Naive B cell (primary cell): ENCODE measurements at regions not wholly inside any gene's neighbourhood (a gene's known extent, or its start where the extent isn't known, plus 50 kb on each side); places are given as distances from the start of the nearest gene placed in this dataset.
A peak's percentile ranks its signal among the peaks of the same experiment; 100 is the strongest.
"Not testable (repeated sequence)": the region's sequence is repeated elsewhere in the genome, so short reads cannot be mapped to it uniquely, and the experiment has no call there.

ENCODE experiments used
- ATAC-seq, 2 donors: fragments of 150-1000 bp; cut with Tn5 transposase; 2 replicates each; pipeline ENCODE4 v1.10.0; 2021; ENCODE audit warnings: low read depth in 2 of 2, mild to moderate bottlenecking in 2 of 2, moderate library complexity in 2 of 2
- DNase-seq: peaks from one replicate; pipeline ENCODE4 v3.0.0; 2022
- H3K27ac Mint-ChIP-seq, 6 donors: one replicate each; pipeline ENCODE4 v1.8.0; 2020 to 2022; ENCODE audit warnings: mild to moderate bottlenecking in 6 of 6, mixed read lengths in 6 of 6, moderate library complexity in 5 of 6, inconsistent platforms in 2 of 6
- H3K27me3 Mint-ChIP-seq, 3 donors: one replicate each; pipeline ENCODE4 v1.8.0; 2021 to 2022; ENCODE audit warnings: mixed read lengths in 3 of 3, mild to moderate bottlenecking in 1 of 3
- H3K36me3 Mint-ChIP-seq, 2 donors: one replicate each; pipeline ENCODE4 v1.8.0; 2020 to 2022; ENCODE audit warnings: mixed read lengths in 2 of 2, inconsistent platforms in 1 of 2, mild to moderate bottlenecking in 1 of 2
- H3K4me1 Mint-ChIP-seq, 3 donors: one replicate each; pipeline ENCODE4 v1.8.0; 2020 to 2022; ENCODE audit warnings: mixed read lengths in 3 of 3, inconsistent platforms in 1 of 3, mild to moderate bottlenecking in 1 of 3, moderate library complexity in 1 of 3
- H3K4me3 Mint-ChIP-seq, 8 donors: one replicate each; pipeline ENCODE4 v1.8.0; 2020 to 2022; ENCODE audit warnings: mild to moderate bottlenecking in 8 of 8, mixed read lengths in 8 of 8, moderate library complexity in 8 of 8, inconsistent platforms in 2 of 8
- H3K9me3 Mint-ChIP-seq, 7 donors: one replicate each; pipeline ENCODE4 v1.8.0; 2020 to 2022; ENCODE audit warnings: mixed read lengths in 7 of 7, mild to moderate bottlenecking in 5 of 7, inconsistent platforms in 2 of 7, moderate library complexity in 1 of 7

DNA sequence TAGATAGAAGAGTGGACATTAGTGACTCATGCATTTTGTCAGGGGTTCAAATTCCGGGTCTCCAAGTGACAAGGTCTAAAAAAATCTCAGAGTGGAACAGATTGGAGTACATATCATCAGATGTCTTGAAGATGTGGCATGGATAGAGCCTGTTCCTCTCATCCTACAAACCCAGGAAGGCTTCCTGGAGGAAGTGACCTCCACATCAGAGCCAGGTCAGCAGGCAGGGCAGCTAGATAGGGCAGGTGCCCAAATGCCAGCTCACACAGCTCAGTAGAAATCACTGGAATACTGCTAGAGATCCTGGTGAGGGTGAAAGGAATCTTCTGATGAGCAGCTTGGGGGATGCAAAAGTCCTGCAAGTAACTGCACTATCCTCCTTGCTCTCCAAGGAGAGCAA is 196.6 kb upstream of the SDK2 start:
- ATAC-seq (no peak), DNase-seq (no peak)
- H3K36me3 Mint-ChIP-seq = peaks cover 0 to 9% of the 10 kb centered on the region in 2 donors
- no peaks in the 10 kb centered on the region for H3K4me1 Mint-ChIP-seq
- H3K27ac Mint-ChIP-seq = no peak overlapping the region
- peaks cover 13 to 42% (median 22%) of the 10 kb centered on the region in 3 donors for H3K27me3 Mint-ChIP-seq
- H3K9me3 Mint-ChIP-seq = peaks cover 6 to 19% (median 10%) of the 10 kb centered on the region in 7 donors
- H3K4me3 Mint-ChIP-seq = no peak overlapping the region

DNA sequence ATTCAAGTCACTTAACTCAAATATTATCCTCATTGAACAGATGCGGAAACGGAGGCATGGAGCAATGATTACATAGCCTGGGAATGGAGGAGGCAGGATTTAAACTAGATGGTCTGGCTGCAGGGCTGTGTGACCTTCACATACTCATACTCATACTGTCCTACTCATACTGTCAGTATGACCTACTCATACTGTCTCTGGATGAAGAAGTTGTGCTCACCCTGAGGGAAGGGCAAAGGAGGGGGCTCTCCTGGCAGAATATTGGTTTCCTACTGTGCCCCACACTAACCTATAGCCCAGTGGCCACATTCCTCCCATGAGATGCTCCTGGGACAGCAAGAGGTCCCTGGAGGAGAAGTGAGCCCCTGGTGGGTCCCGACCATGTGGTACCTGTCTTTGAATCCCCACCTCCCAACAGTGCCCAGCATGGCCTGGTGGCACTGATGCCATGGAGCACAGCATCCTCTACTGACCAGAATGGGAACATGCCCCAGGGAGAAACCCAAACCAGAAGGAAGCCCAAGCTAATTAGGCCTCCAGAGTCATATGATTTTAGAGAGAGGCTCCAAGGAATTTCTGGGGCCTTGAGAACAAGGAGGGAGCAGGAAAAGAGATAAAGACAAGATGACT is 197.3 kb upstream of the SDK2 start:
- H3K4me1 Mint-ChIP-seq = no peaks in the 10 kb centered on the region
- peaks cover 0 to 7% of the 10 kb centered on the region in 2 donors for H3K36me3 Mint-ChIP-seq
- DNase-seq = no peak
- H3K4me3 Mint-ChIP-seq = no peak overlapping the region
- H3K27me3 Mint-ChIP-seq = peaks cover 16 to 36% (median 19%) of the 10 kb centered on the region in 3 donors
- H3K9me3 Mint-ChIP-seq = peaks cover 4 to 14% (median 8%) of the 10 kb centered on the region in 7 donors
- peak overlapping the region in 1 of 6 donors; percentile 34 for H3K27ac Mint-ChIP-seq
- no peak for ATAC-seq

DNA sequence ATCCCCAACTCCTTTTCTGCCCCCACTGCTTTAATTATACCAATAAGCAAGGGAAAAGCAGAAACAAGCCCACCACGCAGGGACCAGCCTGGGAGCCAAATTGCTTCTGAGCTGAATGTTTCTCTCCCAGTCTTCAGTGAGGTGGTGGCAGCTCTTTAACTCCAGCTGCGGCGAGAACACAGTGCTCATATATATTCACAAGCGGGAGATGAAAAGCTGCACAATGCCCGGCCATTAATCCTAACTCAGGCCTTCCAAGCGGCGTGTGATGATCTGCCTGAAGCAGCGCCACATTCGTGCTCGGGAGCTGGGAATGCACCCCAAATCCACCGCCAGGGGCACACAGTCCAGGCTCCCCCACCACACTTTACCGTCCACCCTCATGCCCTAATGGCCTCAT is 203.7 kb upstream of the SDK2 start:
- Mint-ChIP-seq H3K4me1 (no peaks in the 10 kb centered on the region), H3K9me3 (no peaks in the 10 kb centered on the region), H3K27ac (no peak overlapping the region), H3K4me3 (no peak overlapping the region), H3K27me3 (peaks cover 5 to 14% (median 13%) of the 10 kb centered on the region in 3 donors), H3K36me3 (no peaks in the 10 kb centered on the region)
- ATAC-seq (no peak), DNase-seq (no peak)

DNA sequence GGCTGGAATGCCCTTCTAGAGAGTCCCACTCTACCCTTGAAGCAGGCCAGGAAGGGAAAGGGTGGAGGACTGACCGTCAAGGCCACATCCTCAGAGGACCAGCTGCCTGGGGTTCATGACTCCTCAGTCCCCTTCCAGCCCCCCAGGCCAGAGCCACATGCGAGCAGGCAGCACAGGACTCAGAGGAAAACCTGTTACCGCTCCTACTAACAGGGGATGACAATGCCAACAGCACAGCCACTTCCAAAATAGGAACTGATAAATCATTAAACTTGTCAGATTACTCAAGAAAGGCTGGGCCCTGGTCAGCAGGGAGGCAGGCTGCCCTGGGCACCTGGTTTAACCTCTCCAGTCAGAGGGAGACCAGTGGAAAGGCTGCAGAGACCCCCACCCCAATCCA is 206.2 kb upstream of the SDK2 start:
- H3K27me3 Mint-ChIP-seq = peaks cover 5 to 22% (median 11%) of the 10 kb centered on the region in 3 donors
- no peak overlapping the region for H3K27ac Mint-ChIP-seq
- H3K4me1 Mint-ChIP-seq = no peaks in the 10 kb centered on the region
- no peak overlapping the region for H3K4me3 Mint-ChIP-seq
- no peaks in the 10 kb centered on the region for H3K36me3 Mint-ChIP-seq
- DNase-seq (no peak), ATAC-seq (no peak)
- peaks cover 0 to 12% (median 7%) of the 10 kb centered on the region in 7 donors for H3K9me3 Mint-ChIP-seq

DNA sequence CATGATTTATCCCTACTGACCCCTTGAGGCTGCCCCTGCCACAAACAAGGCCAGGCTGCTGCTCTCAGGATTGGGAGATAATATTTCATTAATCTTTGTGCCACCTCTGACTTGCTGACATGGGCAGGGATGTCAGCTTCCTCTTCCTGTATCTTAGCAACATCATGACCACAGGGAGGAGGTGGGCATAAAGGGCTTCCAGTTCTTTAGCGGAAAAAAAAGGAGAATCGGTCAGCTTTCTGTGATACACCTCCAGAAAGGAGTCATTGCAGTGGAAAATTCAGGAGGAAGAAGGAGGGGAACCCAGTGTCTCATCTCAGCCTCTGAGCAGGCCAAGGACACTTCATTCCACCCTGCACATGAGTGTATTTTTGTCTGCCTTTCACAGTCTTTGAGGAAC is 206.8 kb upstream of the SDK2 start:
- peaks cover 0 to 13% (median 8%) of the 10 kb centered on the region in 7 donors for H3K9me3 Mint-ChIP-seq
- no peaks in the 10 kb centered on the region for H3K36me3 Mint-ChIP-seq
- no peak overlapping the region for H3K4me3 Mint-ChIP-seq
- H3K4me1 Mint-ChIP-seq = no peaks in the 10 kb centered on the region
- peaks cover 5 to 25% (median 10%) of the 10 kb centered on the region in 3 donors for H3K27me3 Mint-ChIP-seq
- ATAC-seq (no peak), DNase-seq (no peak)
- no peak overlapping the region for H3K27ac Mint-ChIP-seq

DNA sequence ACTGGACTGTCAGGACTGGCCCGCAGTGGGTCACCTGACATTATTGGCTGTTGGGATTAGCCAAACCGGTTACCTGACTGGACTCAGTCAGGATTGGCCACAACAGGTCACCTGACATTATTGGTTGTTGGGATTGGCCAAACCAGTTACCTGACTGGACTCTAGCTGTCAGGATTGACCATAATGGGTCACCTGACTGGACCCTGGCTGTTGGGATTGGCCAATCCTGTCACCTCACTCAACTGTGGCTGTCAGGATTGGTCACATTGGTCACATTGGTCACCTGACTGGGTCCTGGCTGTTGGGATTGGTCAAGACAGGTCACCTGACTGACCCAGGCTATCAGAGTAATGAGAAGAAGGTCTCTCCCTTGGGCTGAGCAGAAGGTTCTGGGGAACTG is 207.7 kb upstream of the SDK2 start:
- Mint-ChIP-seq H3K27ac (no peak overlapping the region), H3K9me3 (peaks cover 0 to 13% (median 8%) of the 10 kb centered on the region in 7 donors), H3K36me3 (no peaks in the 10 kb centered on the region), H3K27me3 (peaks cover 5 to 26% (median 6%) of the 10 kb centered on the region in 3 donors), H3K4me3 (no peak overlapping the region), H3K4me1 (no peaks in the 10 kb centered on the region)
- DNase-seq = no peak
- no peak for ATAC-seq

DNA sequence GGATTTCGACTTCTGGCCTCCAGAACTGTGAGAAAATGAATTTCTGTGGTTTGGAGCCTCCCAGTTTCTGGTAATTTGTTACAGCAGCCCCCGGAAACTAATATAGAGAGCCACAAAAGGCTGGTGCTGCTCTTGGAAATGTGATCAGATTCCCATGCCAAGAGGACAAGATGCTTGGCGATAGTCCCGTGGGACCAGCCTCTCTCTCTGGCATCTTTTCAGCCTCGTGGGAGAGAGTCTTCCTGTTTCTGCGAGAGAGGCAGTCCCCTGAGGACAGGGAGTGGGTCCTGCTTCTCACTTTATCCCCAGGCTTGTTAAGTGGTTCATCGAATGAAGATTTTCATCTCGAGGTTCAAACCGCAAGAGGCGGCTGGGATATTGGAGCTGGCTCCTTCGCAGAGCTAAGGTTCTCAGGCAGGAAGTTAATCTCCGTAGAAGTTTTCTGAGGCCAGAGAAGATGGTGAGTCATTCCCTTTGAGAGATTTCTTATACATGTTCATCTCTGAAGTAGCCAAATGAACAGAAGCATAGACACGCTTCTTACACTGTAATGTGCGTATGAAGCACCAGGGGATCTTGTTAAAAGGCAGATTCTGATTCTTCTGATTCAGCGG is 211.6 kb upstream of the SDK2 start:
- Mint-ChIP-seq H3K27ac (no peak overlapping the region), H3K4me3 (no peak overlapping the region), H3K9me3 (peaks cover 0 to 13% (median 8%) of the 10 kb centered on the region in 7 donors), H3K27me3 (peaks cover 0 to 25% (median 6%) of the 10 kb centered on the region in 3 donors), H3K4me1 (no peaks in the 10 kb centered on the region), H3K36me3 (no peaks in the 10 kb centered on the region)
- DNase-seq (no peak), ATAC-seq (no peak)

DNA sequence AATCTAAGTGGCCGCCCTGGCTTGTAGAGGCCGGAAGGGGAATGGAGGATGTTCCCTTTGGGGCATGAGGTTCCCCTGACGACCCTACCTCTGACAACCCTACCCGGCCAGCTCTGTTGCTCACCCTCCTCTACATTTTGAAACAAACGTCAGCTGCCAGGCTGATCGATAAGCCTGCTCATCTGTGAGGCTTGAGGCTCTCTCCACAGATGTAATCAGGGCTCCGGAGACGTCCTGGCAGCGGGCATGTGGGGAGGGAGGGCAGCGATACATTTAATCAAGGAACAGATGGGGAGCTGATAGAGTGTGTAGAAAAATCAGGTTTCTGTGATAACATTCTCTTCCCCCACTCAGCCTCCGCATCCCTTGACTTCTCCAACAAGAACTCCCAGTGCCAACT is 212.3 kb upstream of the SDK2 start:
- H3K4me3 Mint-ChIP-seq = no peak overlapping the region
- H3K36me3 Mint-ChIP-seq = no peaks in the 10 kb centered on the region
- no peak overlapping the region for H3K27ac Mint-ChIP-seq
- ATAC-seq = no peak
- H3K9me3 Mint-ChIP-seq = peaks cover 0 to 13% (median 8%) of the 10 kb centered on the region in 7 donors
- no peaks in the 10 kb centered on the region for H3K4me1 Mint-ChIP-seq
- H3K27me3 Mint-ChIP-seq = peaks cover 0 to 25% (median 6%) of the 10 kb centered on the region in 3 donors
- DNase-seq = no peak

DNA sequence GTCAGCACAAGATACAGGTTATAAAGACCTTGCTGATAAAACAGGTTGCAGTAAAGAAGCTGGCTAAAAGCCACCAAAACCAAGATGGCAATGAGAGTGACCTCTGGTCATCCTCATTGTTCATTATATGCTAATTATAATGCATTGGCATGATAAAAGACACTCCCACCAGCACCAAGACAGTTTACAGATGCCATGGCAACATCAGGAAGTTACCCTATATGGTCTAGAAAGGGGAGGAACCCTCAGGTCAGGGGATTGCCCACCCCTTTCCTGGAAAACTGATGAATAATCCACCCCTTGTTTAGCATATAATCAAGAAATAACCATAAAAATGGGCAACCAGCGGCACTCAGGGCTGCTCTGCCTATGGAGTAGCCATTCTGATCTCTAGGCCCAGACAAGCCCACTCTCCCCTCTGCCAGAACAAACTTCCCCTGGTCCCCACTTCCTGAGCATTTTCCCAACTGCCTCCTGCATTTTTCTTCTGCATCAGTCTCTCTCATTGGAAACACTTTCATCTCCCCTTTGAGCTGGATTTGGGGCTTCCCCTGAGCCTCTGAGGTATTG is 215.3 kb upstream of the SDK2 start:
- not testable (repeated sequence) for H3K9me3 Mint-ChIP-seq, H3K36me3 Mint-ChIP-seq, H3K27ac Mint-ChIP-seq, ATAC-seq, DNase-seq, H3K4me1 Mint-ChIP-seq
- Mint-ChIP-seq H3K4me3 (peak overlapping the region in 1 of 8 donors; percentile 62), H3K27me3 (peaks cover 0 to 14% (median 0%) of the 10 kb centered on the region in 3 donors)

DNA sequence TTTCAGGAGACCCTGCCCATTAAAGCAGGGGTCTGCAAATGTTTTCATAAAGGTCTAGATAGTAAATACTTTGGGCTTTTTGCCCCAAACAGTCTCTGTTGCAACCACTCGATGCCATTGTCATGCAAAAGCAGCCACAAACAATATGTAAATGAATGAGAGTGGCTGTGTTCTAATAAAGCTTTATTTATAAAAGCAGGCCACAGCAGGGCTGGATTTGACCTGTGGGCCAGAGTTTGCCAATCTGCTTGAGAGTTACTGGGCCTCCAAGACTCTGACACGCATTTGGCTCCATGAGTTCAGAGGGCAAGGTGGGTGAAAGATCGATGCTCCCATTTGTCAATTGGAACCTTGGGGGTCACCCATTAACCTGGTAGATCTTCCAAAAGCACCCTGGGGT is 217.3 kb upstream of the SDK2 start:
- H3K4me3 Mint-ChIP-seq = no peak overlapping the region
- H3K27me3 Mint-ChIP-seq = peaks cover 0 to 9% (median 0%) of the 10 kb centered on the region in 3 donors
- no peak for DNase-seq
- no peaks in the 10 kb centered on the region for H3K9me3 Mint-ChIP-seq
- no peak for ATAC-seq
- no peaks in the 10 kb centered on the region for H3K4me1 Mint-ChIP-seq
- no peaks in the 10 kb centered on the region for H3K36me3 Mint-ChIP-seq
- H3K27ac Mint-ChIP-seq = peak overlapping the region in 1 of 6 donors; percentile 8

DNA sequence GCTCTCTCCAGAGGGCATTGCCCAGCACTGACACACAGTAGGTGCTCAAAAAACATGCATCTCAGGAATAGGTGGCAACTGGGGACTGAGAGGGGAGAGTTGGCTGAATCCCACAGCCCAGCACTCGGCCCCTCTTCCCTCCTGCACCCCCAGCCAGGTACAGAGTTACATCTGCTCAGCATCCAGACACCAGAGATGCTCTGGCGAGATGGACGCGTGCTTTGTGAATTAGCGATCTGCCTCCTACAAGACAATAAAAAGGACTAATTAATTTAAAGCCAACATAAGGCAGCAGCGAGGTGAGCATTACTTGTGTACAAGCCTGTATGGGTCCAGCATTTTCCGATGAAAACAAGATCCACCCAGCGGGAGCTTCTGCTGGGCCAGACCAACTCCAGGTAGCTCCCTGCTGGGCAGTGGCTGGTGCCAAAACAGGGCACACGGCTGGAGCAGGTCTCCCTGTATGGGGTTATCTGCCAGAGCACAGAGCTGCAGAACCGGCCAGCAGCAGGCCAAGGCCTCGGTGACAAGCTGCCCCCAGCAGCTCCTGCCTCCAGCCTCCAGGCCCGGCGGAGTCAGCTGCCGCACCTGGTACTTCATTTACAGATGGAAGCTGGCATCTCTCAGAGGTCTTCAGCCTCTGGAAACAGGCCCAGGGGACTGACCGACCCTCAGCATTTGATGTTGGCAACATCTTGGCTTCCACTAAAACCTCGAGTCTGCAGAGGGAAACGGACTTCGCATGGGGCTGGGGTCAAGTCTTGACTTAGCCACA is 219.7 kb upstream of the SDK2 start:
- H3K27ac Mint-ChIP-seq = no peak overlapping the region
- no peak overlapping the region for H3K4me3 Mint-ChIP-seq

DNA sequence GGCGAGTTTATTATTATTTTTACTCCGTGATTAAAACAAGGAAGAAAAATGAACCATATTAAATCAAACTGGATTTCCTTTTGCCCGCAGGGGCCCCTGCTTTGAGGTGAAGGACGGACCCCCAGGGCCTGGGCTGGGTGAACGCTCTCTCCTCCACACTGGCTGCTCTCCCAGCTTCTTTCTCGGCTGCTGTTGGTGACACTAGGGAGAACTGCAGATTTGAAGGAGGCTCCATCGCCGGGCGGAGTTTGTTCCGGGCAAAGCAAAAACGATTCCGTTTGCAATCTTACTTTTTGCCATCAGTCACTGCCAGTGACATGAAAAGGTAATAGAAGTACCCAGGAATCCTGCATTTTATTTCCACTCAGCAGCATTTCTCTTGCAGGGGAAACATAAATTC is 221.6 kb upstream of the SDK2 start:
- no peaks in the 10 kb centered on the region for H3K9me3 Mint-ChIP-seq
- no peak overlapping the region for H3K27ac Mint-ChIP-seq
- peaks cover 0 to 8% (median 6%) of the 10 kb centered on the region in 3 donors for H3K27me3 Mint-ChIP-seq
- H3K36me3 Mint-ChIP-seq = no peaks in the 10 kb centered on the region
- no peaks in the 10 kb centered on the region for H3K4me1 Mint-ChIP-seq
- ATAC-seq (no peak), DNase-seq (no peak)
- H3K4me3 Mint-ChIP-seq = no peak overlapping the region

More for the DNA sequence above, 219.7 kb upstream of the SDK2 start:
- Mint-ChIP-seq H3K27me3 (peaks cover 0 to 6% (median 0%) of the 10 kb centered on the region in 3 donors), H3K9me3 (no peaks in the 10 kb centered on the region), H3K4me1 (no peaks in the 10 kb centered on the region), H3K36me3 (no peaks in the 10 kb centered on the region)
- no peak for DNase-seq
- ATAC-seq = no peak

DNA sequence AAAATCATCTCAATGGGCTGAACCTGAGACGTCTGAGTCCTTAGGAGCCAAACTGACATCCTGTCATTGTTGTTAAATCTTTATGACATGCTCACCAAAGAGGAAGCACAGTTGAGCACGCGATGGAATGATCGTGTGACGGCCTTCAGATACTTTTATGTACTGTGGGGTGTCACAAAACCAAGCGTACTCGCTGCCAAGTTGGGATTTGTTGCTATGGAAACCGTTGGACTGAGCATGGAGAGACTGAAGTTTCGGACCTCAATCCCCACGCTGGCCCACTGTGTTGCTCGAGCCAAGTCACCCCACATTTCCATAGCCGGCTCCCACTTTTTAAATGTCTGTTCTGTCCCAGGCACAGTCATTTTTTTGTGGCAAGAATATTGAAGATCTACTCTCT is 222.8 kb upstream of the SDK2 start:
- Mint-ChIP-seq H3K4me3 (no peak overlapping the region), H3K9me3 (no peaks in the 10 kb centered on the region), H3K27ac (no peak overlapping the region), H3K27me3 (peaks cover 0 to 8% (median 6%) of the 10 kb centered on the region in 3 donors), H3K4me1 (no peaks in the 10 kb centered on the region), H3K36me3 (no peaks in the 10 kb centered on the region)
- DNase-seq = no peak
- ATAC-seq = no peak
